ENCODE measurements at regions not wholly inside any gene's neighbourhood (a gene's known extent, or its start where the extent isn't known, plus 50 kb on each side); places are given as distances from the start of the nearest gene placed in this dataset.

GRCh38 chr6:156455847-156456246 is 321.3 kb upstream of the ARID1B start:
- Histone ChIP-seq H2AK5ac (ENCODE audit: low read depth, low read length) (no peak overlapping the region), H3K18ac (ENCODE audit: low read depth, low read length) (no peak overlapping the region), H2BK5ac (ENCODE audit: low read depth, low read length, poor library complexity, severe bottlenecking) (no peak overlapping the region), H4K91ac (ENCODE audit: insufficient read depth, low read depth, low read length) (no peak overlapping the region), H3K9me1 (ENCODE audit: insufficient read depth, low read length) (no peaks in the 10 kb centered on the region), H4K8ac (ENCODE audit: low read depth in 2 of 2, low read length in 2 of 2) (no peak overlapping the region), H3K23ac (ENCODE audit: low read depth, low read length) (no peak overlapping the region), H3K9me3 (ENCODE audit: control insufficient read depth, insufficient read depth, low read length) (no peaks in the 10 kb centered on the region), H3K9ac (ENCODE audit: low read depth, low read length) (no peak overlapping the region), H3K27me3 (ENCODE audit: control insufficient read depth, insufficient read depth, low read length) (peaks cover 3% of the 10 kb centered on the region; the same call in 1 of the 2 replicates), H3K4me1 (ENCODE audit: control insufficient read depth, insufficient read depth, low read length) (no peaks in the 10 kb centered on the region), H3K4me2 (ENCODE audit: low read depth, low read length) (no peak overlapping the region), H3K36me3 (ENCODE audit: control insufficient read depth, insufficient read depth, low read length) (no peaks in the 10 kb centered on the region), H2AFZ (replicated peaks; ENCODE audit: low read length, poor library complexity) (no peak overlapping the region), H3K56ac (ENCODE audit: extremely low read depth, insufficient read depth, low read length) (no peak overlapping the region), H2BK120ac (ENCODE audit: low read depth, low read length) (no peak overlapping the region), H3K4me3 (ENCODE audit: insufficient read depth, low read depth, low read length) (no peak overlapping the region), H3K79me1 (ENCODE audit: low read depth in 1 of 2, low read length in 2 of 2) (no peaks in the 10 kb centered on the region), H3K14ac (replicated peaks; ENCODE audit: low read depth, low read length) (no peak overlapping the region), H2AK9ac (replicated peaks; ENCODE audit: low read depth, low read length, poor library complexity) (no peak overlapping the region), H4K20me1 (ENCODE audit: insufficient read depth, low read length) (no peaks in the 10 kb centered on the region), H2BK20ac (ENCODE audit: low read depth, low read length) (no peak overlapping the region), H3K4ac (ENCODE audit: low read depth, low read length) (no peak overlapping the region), H3K27ac (ENCODE audit: insufficient read depth, low read length) (no peak overlapping the region), H2BK15ac (ENCODE audit: low read depth, low read length) (no peak overlapping the region), H4K5ac (ENCODE audit: low read depth, low read length) (no peak overlapping the region)
- ChIA-PET CTCF (no interaction called here), POLR2A (ENCODE audit: unreplicated experiment) (no interaction called here)
- WGBS, 2 experiments (ENCODE audit: extremely low coverage in 2 of 2, insufficient read length in 1 of 2), result no CpG with 5 or more reads among the region's 4 CpGs
- BruUV-seq (replicated peaks), result no TSS peak
- dilution Hi-C loops (cut with HindIII; ENCODE audit: low sequenced_read_pairs, unreplicated experiment) (no loop called here), in situ Hi-C loops (cut with MboI; ENCODE audit: low sequenced_read_pairs) (no loop called here), intact Hi-C loops (cut with micrococcal nuclease) (no loop called here)
- DNase-seq (no peak), ATAC-seq (ENCODE audit: low read depth) (no peak)
- TF ChIP-seq FOS (IDR thresholded peaks at IDR 0.05; ENCODE audit: low read depth, low read length), result no peak
- TF ChIP-seq CTCF (conservative IDR thresholded peaks at IDR 0.05; ENCODE audit: low read depth, low read length), result no peak
- TF ChIP-seq USF2 (IDR thresholded peaks at IDR 0.05; ENCODE audit: low read depth, low read length), result no peak
- no peak for TF ChIP-seq MAZ (IDR thresholded peaks at IDR 0.05; ENCODE audit: borderline replicate concordance, low read depth, low read length)
- no peak for TF ChIP-seq SMC3 (IDR thresholded peaks at IDR 0.05; ENCODE audit: low read depth, low read length)
- TF ChIP-seq RFX5 (IDR thresholded peaks at IDR 0.05; ENCODE audit: low read depth, low read length), result no peak
- no peak for TF ChIP-seq MXI1 (IDR thresholded peaks at IDR 0.05; ENCODE audit: borderline replicate concordance, low read depth, low read length)
- no peak for TF ChIP-seq NFE2L2 (IDR thresholded peaks at IDR 0.05; ENCODE audit: low read depth, low read length)
- no peak for TF ChIP-seq POLR2A (IDR thresholded peaks at IDR 0.05; ENCODE audit: low read depth, low read length)
- TF ChIP-seq RAD21 (IDR thresholded peaks at IDR 0.05; ENCODE audit: low read length), result no peak
- TF ChIP-seq CEBPB (IDR thresholded peaks at IDR 0.05; ENCODE audit: low read depth, low read length), result no peak
- no peak for TF ChIP-seq ELK1 (IDR thresholded peaks at IDR 0.05; ENCODE audit: borderline replicate concordance, low read depth, low read length)
